ENCODE measurements at regions not wholly inside any gene's neighbourhood (a gene's known extent, or its start where the extent isn't known, plus 50 kb on each side); places are given as distances from the start of the nearest gene placed in this dataset.

- H3K27ac ChIP-seq (ENCODE audit: low read depth, low read length, poor library complexity, severe bottlenecking): no peak overlapping the region
- H3K9me2 ChIP-seq (ENCODE audit: insufficient read depth, low read length): no peaks in the 10 kb centered on the region
- H2AFZ ChIP-seq (ENCODE audit: low read length): no peak overlapping the region
- CTCF ChIA-PET (ENCODE audit: unreplicated experiment): no interaction called here
- POLR2A ChIA-PET: no interaction called here
- H3K4me2 ChIP-seq (ENCODE audit: low read length): no peak overlapping the region
- DNase-seq (ENCODE audit: low spot score): no peak
- no peaks in the 10 kb centered on the region for H3K36me3 ChIP-seq (ENCODE audit: insufficient read depth, low read length)
- no TSS peak for BruUV-seq (replicated peaks)
- H3K4me3 ChIP-seq (ENCODE audit: low read depth, low read length, poor library complexity, severe bottlenecking): no peak overlapping the region
- no peaks in the 10 kb centered on the region for H4K20me1 ChIP-seq (ENCODE audit: insufficient read depth, low read length)
- intact Hi-C loops (cut with micrococcal nuclease; ENCODE audit: unreplicated experiment): no loop called here
- no peaks in the 10 kb centered on the region for H3K4me1 ChIP-seq (ENCODE audit: insufficient read depth, low read length, poor library complexity, severe bottlenecking)
- H3K79me2 ChIP-seq (ENCODE audit: insufficient read depth, low read depth, low read length): no peaks in the 10 kb centered on the region
- H3K9me3 ChIP-seq (ENCODE audit: low read length): no peaks in the 10 kb centered on the region
- no peak for TF ChIP-seq CTCF (conservative IDR thresholded peaks at IDR 0.05; ENCODE audit: low read length)
- TF ChIP-seq EZH2phosphoT487 (IDR thresholded peaks at IDR 0.05; ENCODE audit: borderline replicate concordance, low read depth, low read length): no peak
Observed at GRCh38 chr10:125264757-125265578, 104.6 kb upstream of the CTBP2 start.

- no peak for TF ChIP-seq EZH2phosphoT487 (IDR thresholded peaks at IDR 0.05; ENCODE audit: borderline replicate concordance, low read depth, low read length)
- H3K9me2 ChIP-seq (ENCODE audit: insufficient read depth, low read length): no peaks in the 10 kb centered on the region
- no peak for DNase-seq (ENCODE audit: low spot score)
- no peaks in the 10 kb centered on the region for H3K9me3 ChIP-seq (ENCODE audit: low read length)
- no peaks in the 10 kb centered on the region for H3K36me3 ChIP-seq (ENCODE audit: insufficient read depth, low read length)
- H3K79me2 ChIP-seq (ENCODE audit: insufficient read depth, low read depth, low read length): no peaks in the 10 kb centered on the region
- no peak overlapping the region for H3K27ac ChIP-seq (ENCODE audit: low read depth, low read length, poor library complexity, severe bottlenecking)
- BruUV-seq (replicated peaks): no TSS peak
- no peak overlapping the region for H2AFZ ChIP-seq (ENCODE audit: low read length)
- H3K4me2 ChIP-seq (ENCODE audit: low read length): no peak overlapping the region
- no peaks in the 10 kb centered on the region for H4K20me1 ChIP-seq (ENCODE audit: insufficient read depth, low read length)
- H3K4me3 ChIP-seq (ENCODE audit: low read depth, low read length, poor library complexity, severe bottlenecking): no peak overlapping the region
- H3K4me1 ChIP-seq (ENCODE audit: insufficient read depth, low read length, poor library complexity, severe bottlenecking): no peaks in the 10 kb centered on the region
- ChIA-PET CTCF (ENCODE audit: unreplicated experiment) (no interaction called here), POLR2A (no interaction called here)
- intact Hi-C loops (cut with micrococcal nuclease; ENCODE audit: unreplicated experiment): no loop called here
Observed at GRCh38 chr10:125264091-125264490, 103.7 kb upstream of the CTBP2 start.

- intact Hi-C loops (cut with micrococcal nuclease; ENCODE audit: unreplicated experiment): no loop called here
- no peak for TF ChIP-seq EZH2phosphoT487 (IDR thresholded peaks at IDR 0.05; ENCODE audit: borderline replicate concordance, low read depth, low read length)
- no peak for TF ChIP-seq CTCF (conservative IDR thresholded peaks at IDR 0.05; ENCODE audit: low read length)
- BruUV-seq (replicated peaks): no TSS peak
- Histone ChIP-seq H2AFZ (ENCODE audit: low read length) (no peak overlapping the region), H3K79me2 (ENCODE audit: insufficient read depth, low read depth, low read length) (no peaks in the 10 kb centered on the region), H3K9me3 (ENCODE audit: low read length) (no peaks in the 10 kb centered on the region), H4K20me1 (ENCODE audit: insufficient read depth, low read length) (no peaks in the 10 kb centered on the region), H3K36me3 (ENCODE audit: insufficient read depth, low read length) (no peaks in the 10 kb centered on the region), H3K4me2 (ENCODE audit: low read length) (no peak overlapping the region), H3K9me2 (ENCODE audit: insufficient read depth, low read length) (no peaks in the 10 kb centered on the region), H3K4me3 (ENCODE audit: low read depth, low read length, poor library complexity, severe bottlenecking) (no peak overlapping the region), H3K27ac (ENCODE audit: low read depth, low read length, poor library complexity, severe bottlenecking) (no peak overlapping the region), H3K4me1 (ENCODE audit: insufficient read depth, low read length, poor library complexity, severe bottlenecking) (no peaks in the 10 kb centered on the region)
- ChIA-PET POLR2A (no interaction called here), CTCF (ENCODE audit: unreplicated experiment) (no interaction called here)
- no peak for DNase-seq (ENCODE audit: low spot score)
Observed at GRCh38 chr10:125263551-125263950, 103.2 kb upstream of the CTBP2 start.

All from OCI-LY7 (cell line).